GM20000 (cell line): ENCODE measurements at regions not wholly inside any gene's neighbourhood (a gene's known extent, or its start where the extent isn't known, plus 50 kb on each side); places are given as distances from the start of the nearest gene placed in this dataset.
A peak's percentile ranks its signal among the peaks of the same experiment; 100 is the strongest.

Experiments used
- DNase-seq: peaks from one replicate; pipeline ENCODE4 v3.0.0; 2012; ENCODE audit warnings: low spot score
- TF ChIP-seq, protein P1 (sequence below): IDR thresholded peaks from 2 replicates; pipeline ENCODE4 v1.5.1; 2012; ENCODE audit warnings: mild to moderate bottlenecking, control low read depth; ENCODE audit errors: extremely low read depth, missing control alignments

DNA sequence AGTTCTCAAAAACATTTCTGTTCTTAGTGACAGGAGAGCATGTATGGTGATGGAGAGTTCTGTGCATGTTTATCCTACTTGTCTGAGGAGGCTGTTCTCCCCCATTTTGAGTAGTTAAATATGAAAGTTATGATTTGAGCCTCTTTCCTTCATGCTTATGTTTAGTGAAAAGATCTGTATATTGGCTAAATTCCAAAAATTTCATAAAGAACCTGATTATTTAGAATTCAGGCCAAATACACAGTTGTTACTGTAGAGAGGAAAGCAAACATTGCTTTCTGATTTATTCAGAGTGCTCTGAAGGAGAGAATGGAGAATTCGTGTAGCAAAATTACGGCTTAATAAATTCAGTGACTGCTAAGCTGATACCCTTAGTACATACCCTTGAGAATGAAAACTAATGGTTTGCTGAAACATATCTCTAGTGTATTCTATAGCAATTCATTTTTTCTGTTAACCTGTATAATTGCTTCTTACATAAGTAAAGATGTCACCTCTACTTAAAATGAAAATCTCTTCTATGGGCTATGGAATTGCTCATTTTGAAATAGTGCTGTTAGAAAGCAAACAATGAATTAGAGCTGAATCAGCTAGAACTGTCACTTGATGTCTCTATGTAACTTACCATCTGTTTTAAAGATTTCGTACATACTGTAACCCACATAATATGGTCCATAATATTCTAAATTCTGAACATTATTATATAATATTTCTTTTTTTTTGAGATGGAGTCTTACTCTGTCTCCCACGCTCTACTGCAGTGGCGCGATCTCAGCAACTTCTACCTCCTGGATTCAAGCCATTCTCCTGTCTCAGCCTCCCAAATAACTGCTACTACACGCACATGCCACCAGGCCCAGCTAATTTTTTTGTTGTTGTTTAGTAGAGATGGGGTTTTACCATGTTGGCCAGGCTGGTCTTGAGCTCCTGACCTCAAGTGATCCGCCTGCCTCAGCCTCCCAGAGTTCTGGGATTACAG is 417.0 kb upstream of the RGS6 start:
- TF ChIP-seq, protein P1, sequence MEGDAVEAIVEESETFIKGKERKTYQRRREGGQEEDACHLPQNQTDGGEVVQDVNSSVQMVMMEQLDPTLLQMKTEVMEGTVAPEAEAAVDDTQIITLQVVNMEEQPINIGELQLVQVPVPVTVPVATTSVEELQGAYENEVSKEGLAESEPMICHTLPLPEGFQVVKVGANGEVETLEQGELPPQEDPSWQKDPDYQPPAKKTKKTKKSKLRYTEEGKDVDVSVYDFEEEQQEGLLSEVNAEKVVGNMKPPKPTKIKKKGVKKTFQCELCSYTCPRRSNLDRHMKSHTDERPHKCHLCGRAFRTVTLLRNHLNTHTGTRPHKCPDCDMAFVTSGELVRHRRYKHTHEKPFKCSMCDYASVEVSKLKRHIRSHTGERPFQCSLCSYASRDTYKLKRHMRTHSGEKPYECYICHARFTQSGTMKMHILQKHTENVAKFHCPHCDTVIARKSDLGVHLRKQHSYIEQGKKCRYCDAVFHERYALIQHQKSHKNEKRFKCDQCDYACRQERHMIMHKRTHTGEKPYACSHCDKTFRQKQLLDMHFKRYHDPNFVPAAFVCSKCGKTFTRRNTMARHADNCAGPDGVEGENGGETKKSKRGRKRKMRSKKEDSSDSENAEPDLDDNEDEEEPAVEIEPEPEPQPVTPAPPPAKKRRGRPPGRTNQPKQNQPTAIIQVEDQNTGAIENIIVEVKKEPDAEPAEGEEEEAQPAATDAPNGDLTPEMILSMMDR: no peak
- no peak for DNase-seq

DNA sequence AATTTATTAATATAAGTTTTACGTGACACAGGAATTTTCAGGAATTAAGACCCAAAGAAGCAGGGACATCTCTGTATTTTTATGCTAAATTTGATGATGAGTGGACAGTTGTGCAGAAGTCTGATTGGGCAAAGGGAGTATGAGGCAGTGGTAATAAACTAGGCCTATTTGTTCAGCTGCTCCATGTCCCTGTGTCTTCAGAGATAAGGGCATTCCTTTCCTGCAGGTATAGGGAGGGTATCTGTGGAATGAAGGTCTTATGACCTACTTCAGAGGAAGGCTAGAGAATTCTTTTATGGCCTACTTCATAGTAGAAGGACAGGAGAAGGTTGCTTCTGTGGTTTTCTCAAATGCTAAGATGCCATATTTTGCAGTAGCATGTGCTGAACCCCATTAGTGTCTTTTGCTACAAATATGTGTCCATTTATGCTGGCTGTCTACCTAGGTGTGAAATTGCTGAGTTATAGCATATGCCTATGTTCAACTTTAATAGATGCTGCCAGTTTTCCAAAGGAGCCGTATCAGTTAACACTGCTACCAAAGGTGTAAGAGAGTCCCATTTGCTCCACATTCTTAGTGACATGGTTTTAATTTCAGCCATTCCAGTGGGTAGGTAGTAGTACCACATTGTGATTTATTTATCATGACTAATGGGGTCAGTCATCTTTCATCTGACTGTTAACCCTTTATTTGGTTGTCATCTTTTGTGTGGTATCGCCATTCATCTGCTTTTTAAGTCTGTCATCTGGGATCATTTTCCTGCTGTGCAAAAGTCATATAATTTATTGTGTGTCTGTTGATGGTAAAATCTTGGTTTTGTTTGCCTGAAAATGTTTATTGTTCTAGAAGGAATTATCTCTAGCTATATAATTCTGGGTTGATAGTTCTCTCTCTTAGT is 410.7 kb upstream of the RGS6 start:
- no peak for DNase-seq
- TF ChIP-seq, protein P1: no peak

DNA sequence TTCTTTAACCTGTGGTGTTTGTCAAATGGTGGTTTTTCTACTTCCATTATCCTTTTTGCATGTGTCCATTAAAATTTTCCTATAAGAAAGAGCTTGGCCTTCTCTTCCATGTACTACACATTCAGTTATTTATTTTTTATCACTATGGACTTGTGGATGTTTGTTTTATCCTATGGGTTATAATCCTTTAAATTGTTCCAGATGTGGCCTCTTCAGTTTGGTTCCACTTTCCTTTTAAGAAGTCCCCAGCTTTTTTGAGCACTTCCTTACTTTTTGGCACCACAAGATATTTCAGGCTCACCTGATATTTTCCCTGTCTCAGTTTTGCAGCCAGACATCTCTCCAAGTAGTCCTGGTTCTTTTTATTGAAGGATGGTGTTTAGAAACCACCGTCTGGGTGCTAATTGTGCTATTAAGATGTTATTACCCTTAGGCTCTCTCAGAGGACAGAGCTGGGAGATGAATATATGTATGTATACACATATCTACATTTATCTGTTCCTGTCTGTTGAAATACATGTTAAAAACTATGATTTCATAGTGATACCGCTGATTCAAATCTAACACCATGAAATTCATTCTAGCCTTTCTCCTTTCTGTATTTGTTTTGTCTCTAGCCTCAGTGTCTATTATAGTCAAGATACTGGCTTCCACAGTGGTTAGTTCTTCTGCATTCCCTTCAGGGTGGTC is 408.5 kb upstream of the RGS6 start:
- TF ChIP-seq, protein P1: no peak
- peak; percentile 33 for DNase-seq

DNA sequence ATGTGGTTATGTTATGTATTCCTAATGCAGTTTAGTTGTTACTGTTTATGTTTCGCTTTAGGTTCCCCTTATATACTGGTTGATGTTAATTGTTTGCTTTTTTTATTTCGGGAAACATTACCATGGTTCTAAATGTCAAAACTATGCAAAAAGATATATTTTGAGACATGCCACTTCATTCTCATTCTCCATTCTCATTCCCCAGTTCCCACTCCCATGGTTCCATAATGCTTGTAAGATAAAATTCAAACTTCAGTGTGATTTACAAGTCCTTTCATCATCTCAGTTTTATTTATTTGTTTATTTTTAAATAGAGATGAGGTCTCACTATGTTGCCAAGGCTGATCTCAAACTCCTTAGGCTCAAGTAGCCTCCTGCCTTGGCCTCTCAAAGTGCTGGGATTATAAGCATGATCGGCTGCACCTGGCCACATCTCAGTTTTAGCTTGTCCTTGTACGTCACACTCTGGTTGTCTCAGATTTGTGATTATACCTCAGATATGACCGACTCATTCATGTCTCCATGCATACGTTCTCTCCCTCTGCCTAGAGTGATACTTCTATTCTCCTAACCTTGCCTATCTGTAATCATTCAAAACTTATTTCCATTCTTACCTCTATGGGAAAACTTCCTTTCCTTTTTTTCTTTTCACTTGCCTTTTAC is 407.8 kb upstream of the RGS6 start:
- peak; percentile 22 for DNase-seq
- TF ChIP-seq, protein P1: no peak

DNA sequence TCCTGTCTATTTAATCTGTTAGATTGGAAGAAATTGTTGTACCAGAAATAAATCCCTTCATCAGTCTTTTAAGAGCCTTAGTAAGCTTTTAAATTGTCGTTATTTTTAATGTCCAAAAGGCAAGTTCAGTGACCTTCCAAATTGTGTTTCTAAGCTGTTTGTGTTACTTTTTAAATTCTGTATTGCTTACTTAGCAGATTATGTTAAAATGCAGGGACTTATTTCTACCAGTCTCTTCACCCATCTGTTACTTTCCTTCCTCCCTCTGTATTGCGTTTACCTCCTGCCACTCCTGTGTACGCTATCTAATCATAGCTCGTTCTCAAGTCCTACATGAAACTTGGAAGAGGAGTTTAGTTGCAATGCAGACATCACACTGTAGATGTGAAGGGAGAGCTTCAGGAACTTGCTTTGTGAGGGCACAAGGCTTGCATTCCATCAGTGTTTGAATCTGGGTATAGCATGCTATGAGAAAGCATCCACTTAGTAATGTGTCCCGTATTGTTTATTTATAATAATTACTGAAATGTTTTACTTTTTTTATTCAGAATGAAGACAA is 406.5 kb upstream of the RGS6 start:
- TF ChIP-seq, protein P1: no peak

DNA sequence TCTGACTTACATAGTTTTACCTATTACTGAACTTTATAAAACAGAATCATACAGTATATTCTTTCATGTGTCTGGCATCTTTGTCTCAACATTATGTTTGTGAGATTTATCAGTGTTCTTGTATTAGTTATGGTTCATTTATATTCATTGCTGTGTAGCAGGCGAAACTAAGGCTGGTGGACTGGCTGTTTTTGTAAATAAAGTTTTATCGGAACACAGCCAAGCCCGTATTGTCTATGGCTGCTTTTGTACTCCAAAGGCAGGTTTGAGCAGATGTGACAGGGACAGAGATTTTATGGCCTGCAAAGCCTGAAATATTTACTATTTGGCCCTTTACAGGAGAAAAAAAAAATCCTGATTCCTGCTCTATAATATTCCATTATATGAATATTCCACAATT is 405.8 kb upstream of the RGS6 start:
- DNase-seq: no peak
- TF ChIP-seq, protein P1: no peak

More for the DNA sequence above, 406.5 kb upstream of the RGS6 start:
- no peak for DNase-seq
